ENCODE measurements at regions not wholly inside any gene's neighbourhood (a gene's known extent, or its start where the extent isn't known, plus 50 kb on each side); places are given as distances from the start of the nearest gene placed in this dataset.

GRCh38 chr9:13513716-13514444, 234.4 kb upstream of the MPDZ start:
- TF ChIP-seq EZH2 (IDR thresholded peaks at IDR 0.05; ENCODE audit: insufficient read depth, poor library complexity, severe bottlenecking): no peak
- TF ChIP-seq EZH2phosphoT487 (IDR thresholded peaks at IDR 0.05; ENCODE audit: insufficient read depth, low read depth): no peak

Measured in GM23248 (cell line).